Panc1 (cell line): ENCODE measurements at regions not wholly inside any gene's neighbourhood (a gene's known extent, or its start where the extent isn't known, plus 50 kb on each side); places are given as distances from the start of the nearest gene placed in this dataset.

Experiments
- CTCF ChIP-seq: fragments of 450-650 bp; IDR thresholded peaks from 2 replicates; pipeline ENCODE4 v1.5.1; 2017; ENCODE audit warnings: mild to moderate bottlenecking
- POLR2AphosphoS5 ChIP-seq: IDR thresholded peaks from 2 replicates; pipeline ENCODE4 v1.6.1; 2012; ENCODE audit warnings: mild to moderate bottlenecking, low read depth, low read length, moderate library complexity
- TF ChIP-seq, protein P1 (sequence below), 2 experiments: IDR thresholded peaks; 2 replicates each; pipeline ENCODE4 v1.6.1; 2011 to 2012; ENCODE audit warnings: low read depth in 2 of 2, control low read depth in 1 of 2, low read length in 1 of 2, mild to moderate bottlenecking in 1 of 2, moderate library complexity in 1 of 2; ENCODE audit not compliant: insufficient read depth in 1 of 2

DNA sequence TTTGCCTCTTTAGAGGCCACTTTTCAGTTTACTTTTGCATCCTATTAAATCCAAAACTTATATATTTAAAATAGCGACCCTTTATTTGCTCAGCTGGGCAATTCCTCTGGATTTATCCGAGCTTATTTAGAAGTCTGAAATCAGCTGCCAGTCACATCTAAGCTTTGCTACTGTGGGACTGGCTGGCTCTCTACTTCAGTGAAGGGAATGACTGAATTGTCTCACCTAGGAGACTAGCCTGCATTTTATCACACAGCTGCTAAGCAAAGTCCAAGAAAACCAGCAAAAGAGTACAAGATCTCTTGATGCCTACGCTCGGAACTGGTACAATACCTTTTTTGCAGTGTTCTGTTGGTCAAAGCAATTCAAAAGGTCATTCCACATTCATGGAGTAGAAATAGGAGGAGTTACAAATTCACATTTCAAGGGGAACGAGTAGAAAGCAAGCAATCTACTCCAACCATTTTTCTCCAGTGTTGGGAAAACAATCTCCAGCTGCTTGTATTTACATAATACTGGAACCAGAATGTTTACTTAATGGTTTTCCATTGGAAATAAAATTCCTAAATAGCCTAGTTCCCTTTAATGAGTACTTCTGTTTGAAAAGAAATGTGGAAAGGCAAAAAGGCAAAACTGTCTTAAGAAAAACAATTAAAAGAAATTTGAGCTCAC, 160.2 kb downstream of the MAGEB5 start:
- TF ChIP-seq CTCF, result no peak
- TF ChIP-seq POLR2AphosphoS5, result no peak
- TF ChIP-seq, protein P1, sequence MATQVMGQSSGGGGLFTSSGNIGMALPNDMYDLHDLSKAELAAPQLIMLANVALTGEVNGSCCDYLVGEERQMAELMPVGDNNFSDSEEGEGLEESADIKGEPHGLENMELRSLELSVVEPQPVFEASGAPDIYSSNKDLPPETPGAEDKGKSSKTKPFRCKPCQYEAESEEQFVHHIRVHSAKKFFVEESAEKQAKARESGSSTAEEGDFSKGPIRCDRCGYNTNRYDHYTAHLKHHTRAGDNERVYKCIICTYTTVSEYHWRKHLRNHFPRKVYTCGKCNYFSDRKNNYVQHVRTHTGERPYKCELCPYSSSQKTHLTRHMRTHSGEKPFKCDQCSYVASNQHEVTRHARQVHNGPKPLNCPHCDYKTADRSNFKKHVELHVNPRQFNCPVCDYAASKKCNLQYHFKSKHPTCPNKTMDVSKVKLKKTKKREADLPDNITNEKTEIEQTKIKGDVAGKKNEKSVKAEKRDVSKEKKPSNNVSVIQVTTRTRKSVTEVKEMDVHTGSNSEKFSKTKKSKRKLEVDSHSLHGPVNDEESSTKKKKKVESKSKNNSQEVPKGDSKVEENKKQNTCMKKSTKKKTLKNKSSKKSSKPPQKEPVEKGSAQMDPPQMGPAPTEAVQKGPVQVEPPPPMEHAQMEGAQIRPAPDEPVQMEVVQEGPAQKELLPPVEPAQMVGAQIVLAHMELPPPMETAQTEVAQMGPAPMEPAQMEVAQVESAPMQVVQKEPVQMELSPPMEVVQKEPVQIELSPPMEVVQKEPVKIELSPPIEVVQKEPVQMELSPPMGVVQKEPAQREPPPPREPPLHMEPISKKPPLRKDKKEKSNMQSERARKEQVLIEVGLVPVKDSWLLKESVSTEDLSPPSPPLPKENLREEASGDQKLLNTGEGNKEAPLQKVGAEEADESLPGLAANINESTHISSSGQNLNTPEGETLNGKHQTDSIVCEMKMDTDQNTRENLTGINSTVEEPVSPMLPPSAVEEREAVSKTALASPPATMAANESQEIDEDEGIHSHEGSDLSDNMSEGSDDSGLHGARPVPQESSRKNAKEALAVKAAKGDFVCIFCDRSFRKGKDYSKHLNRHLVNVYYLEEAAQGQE (IDR thresholded peaks at IDR 0.05; ENCODE audit: insufficient read depth in 1 of 2, low read depth in 2 of 2, low read length in 1 of 2), result no peak
